Neural cell (in vitro differentiated cells): ENCODE measurements at regions not wholly inside any gene's neighbourhood (a gene's known extent, or its start where the extent isn't known, plus 50 kb on each side); places are given as distances from the start of the nearest gene placed in this dataset.

ENCODE experiments used
- H2AFZ ChIP-seq: fragments of 200-600, 300-800 bp; sonication (generic), shearing (Covaris generic); 2 replicates; pipeline ENCODE4 v1.6.0; 2014; ENCODE audit warnings: low read depth, mild to moderate bottlenecking, antibody characterized with exemption, low read length, moderate library complexity
- H3F3A ChIP-seq: fragments of 200-600 bp; shearing (Covaris generic); 2 replicates; pipeline ENCODE4 v1.6.1; 2016; ENCODE audit warnings: mild to moderate bottlenecking, moderate library complexity, mixed read lengths, antibody characterized with exemption, low read length; ENCODE audit not compliant: insufficient read depth, poor library complexity, severe bottlenecking
- H3K27ac ChIP-seq: fragments of 200-600, 300-800 bp; sonication (generic), shearing (Covaris generic); 2 replicates; pipeline ENCODE4 v1.5.1; 2014; ENCODE audit warnings: mild to moderate bottlenecking, low read length, moderate library complexity
- H3K27me3 ChIP-seq: fragments of 300-800, 200-600 bp; sonication (generic), shearing (Covaris generic); 2 replicates; pipeline ENCODE4 v1.6.0; 2014; ENCODE audit warnings: mild to moderate bottlenecking, low read depth, low read length, moderate library complexity; ENCODE audit not compliant: insufficient read depth
- H3K36me3 ChIP-seq: fragments of 300-800, 200-600 bp; sonication (generic), shearing (Covaris generic); 2 replicates; pipeline ENCODE4 v1.5.1; 2014; ENCODE audit warnings: mild to moderate bottlenecking, antibody characterized with exemption, low read length, moderate library complexity; ENCODE audit not compliant: insufficient read depth
- H3K4me2 ChIP-seq: fragments of 300-800, 200-600 bp; sonication (generic), shearing (Covaris generic); 2 replicates; pipeline ENCODE4 v1.6.0; 2014; ENCODE audit warnings: mild to moderate bottlenecking, low read length
- H3K4me3 ChIP-seq: fragments of 300-800, 200-600 bp; sonication (generic), shearing (Covaris generic); 2 replicates; pipeline ENCODE4 v1.5.1; 2014; ENCODE audit warnings: mild to moderate bottlenecking, low read length, moderate library complexity
- H3K79me2 ChIP-seq: fragments of 200-600 bp; shearing (Covaris generic); replicated peaks from 2 replicates; pipeline ENCODE4 v1.6.0; 2014; ENCODE audit warnings: mild to moderate bottlenecking, low read length, moderate library complexity; ENCODE audit not compliant: insufficient read depth
- H3K9ac ChIP-seq: fragments of 300-800, 200-600 bp; sonication (generic), shearing (Covaris generic); 2 replicates; pipeline ENCODE4 v1.6.1; 2016; ENCODE audit warnings: mild to moderate bottlenecking, low read length, mixed read lengths
- H3K9me2 ChIP-seq: fragments of 200-600 bp; shearing (Covaris generic); 2 replicates; pipeline ENCODE4 v1.6.1; 2016; ENCODE audit warnings: mild to moderate bottlenecking, low read length, mixed read lengths; ENCODE audit not compliant: insufficient read depth
- H3K9me3 ChIP-seq: fragments of 200-600, 300-800 bp; sonication (generic), shearing (Covaris generic); 2 replicates; pipeline ENCODE4 v1.6.1; 2016; ENCODE audit warnings: mild to moderate bottlenecking, mixed run types, low read length, moderate library complexity, mixed read lengths
- H4K20me1 ChIP-seq: fragments of 200-600 bp; shearing (Covaris generic); 2 replicates; pipeline ENCODE4 v1.6.1; 2016; ENCODE audit warnings: mild to moderate bottlenecking, mixed run types; ENCODE audit not compliant: insufficient read depth
- CTCF ChIP-seq: fragments of 450-650 bp; IDR thresholded peaks from 2 replicates; pipeline ENCODE4 v1.5.1; 2014; ENCODE audit warnings: antibody characterized with exemption, mild to moderate bottlenecking, moderate library complexity; ENCODE audit not compliant: poor library complexity, severe bottlenecking
- EP300 ChIP-seq: fragments of 450-650 bp; conservative IDR thresholded peaks from 2 replicates; pipeline ENCODE4 v1.6.1; 2014; ENCODE audit warnings: antibody characterized with exemption, mild to moderate bottlenecking, moderate library complexity; ENCODE audit not compliant: poor library complexity, severe bottlenecking
- EZH2 ChIP-seq: fragments of 200-600, 300-800 bp; shearing (Covaris generic), sonication (generic); IDR thresholded peaks from 2 replicates; pipeline ENCODE4 v1.6.1; 2014; ENCODE audit warnings: antibody characterized with exemption, low read length, borderline replicate concordance, mild to moderate bottlenecking; ENCODE audit not compliant: insufficient read depth, poor library complexity, severe bottlenecking
- MXI1 ChIP-seq: fragments of 450-650 bp; conservative IDR thresholded peaks from 2 replicates; pipeline ENCODE4 v1.6.1; 2014; ENCODE audit warnings: antibody characterized with exemption, mild to moderate bottlenecking; ENCODE audit not compliant: poor library complexity, severe bottlenecking
- POLR2AphosphoS5 ChIP-seq: IDR thresholded peaks from 2 replicates; pipeline ENCODE4 v1.6.1; 2012
- RAD21 ChIP-seq: fragments of 450-650 bp; conservative IDR thresholded peaks from 2 replicates; pipeline ENCODE4 v1.6.1; 2014; ENCODE audit warnings: antibody characterized with exemption, mild to moderate bottlenecking, moderate library complexity
- SMC3 ChIP-seq: fragments of 450-650 bp; conservative IDR thresholded peaks from 2 replicates; pipeline ENCODE4 v1.6.1; 2014; ENCODE audit warnings: antibody characterized with exemption, mild to moderate bottlenecking, moderate library complexity; ENCODE audit not compliant: poor library complexity
- TAF1 ChIP-seq: IDR thresholded peaks from 2 replicates; pipeline ENCODE4 v1.6.1; 2012; ENCODE audit warnings: low read depth
- TF ChIP-seq, protein P1 (sequence below): IDR thresholded peaks from 2 replicates; pipeline ENCODE4 v1.6.1; 2012; ENCODE audit warnings: borderline replicate concordance

GRCh38 chr10:35765996-35766395, 123.9 kb upstream of the FZD8 start:
- no peaks in the 10 kb centered on the region for H4K20me1 ChIP-seq
- no peaks in the 10 kb centered on the region for H3K27me3 ChIP-seq
- H3K27ac ChIP-seq = no peak overlapping the region
- no peaks in the 10 kb centered on the region for H3F3A ChIP-seq
- H3K79me2 ChIP-seq = no peaks in the 10 kb centered on the region
- no peak overlapping the region for H3K4me2 ChIP-seq
- H3K9me3 ChIP-seq = no peaks in the 10 kb centered on the region
- H3K9me2 ChIP-seq = no peaks in the 10 kb centered on the region
- no peaks in the 10 kb centered on the region for H3K36me3 ChIP-seq
- H3K9ac ChIP-seq = no peak overlapping the region
- H3K4me3 ChIP-seq = no peak overlapping the region
- TF ChIP-seq EZH2 (no peak), MXI1 (no peak), EP300 (no peak), POLR2AphosphoS5 (no peak), TAF1 (no peak), RAD21 (no peak), SMC3 (no peak)
- TF ChIP-seq, protein P1, sequence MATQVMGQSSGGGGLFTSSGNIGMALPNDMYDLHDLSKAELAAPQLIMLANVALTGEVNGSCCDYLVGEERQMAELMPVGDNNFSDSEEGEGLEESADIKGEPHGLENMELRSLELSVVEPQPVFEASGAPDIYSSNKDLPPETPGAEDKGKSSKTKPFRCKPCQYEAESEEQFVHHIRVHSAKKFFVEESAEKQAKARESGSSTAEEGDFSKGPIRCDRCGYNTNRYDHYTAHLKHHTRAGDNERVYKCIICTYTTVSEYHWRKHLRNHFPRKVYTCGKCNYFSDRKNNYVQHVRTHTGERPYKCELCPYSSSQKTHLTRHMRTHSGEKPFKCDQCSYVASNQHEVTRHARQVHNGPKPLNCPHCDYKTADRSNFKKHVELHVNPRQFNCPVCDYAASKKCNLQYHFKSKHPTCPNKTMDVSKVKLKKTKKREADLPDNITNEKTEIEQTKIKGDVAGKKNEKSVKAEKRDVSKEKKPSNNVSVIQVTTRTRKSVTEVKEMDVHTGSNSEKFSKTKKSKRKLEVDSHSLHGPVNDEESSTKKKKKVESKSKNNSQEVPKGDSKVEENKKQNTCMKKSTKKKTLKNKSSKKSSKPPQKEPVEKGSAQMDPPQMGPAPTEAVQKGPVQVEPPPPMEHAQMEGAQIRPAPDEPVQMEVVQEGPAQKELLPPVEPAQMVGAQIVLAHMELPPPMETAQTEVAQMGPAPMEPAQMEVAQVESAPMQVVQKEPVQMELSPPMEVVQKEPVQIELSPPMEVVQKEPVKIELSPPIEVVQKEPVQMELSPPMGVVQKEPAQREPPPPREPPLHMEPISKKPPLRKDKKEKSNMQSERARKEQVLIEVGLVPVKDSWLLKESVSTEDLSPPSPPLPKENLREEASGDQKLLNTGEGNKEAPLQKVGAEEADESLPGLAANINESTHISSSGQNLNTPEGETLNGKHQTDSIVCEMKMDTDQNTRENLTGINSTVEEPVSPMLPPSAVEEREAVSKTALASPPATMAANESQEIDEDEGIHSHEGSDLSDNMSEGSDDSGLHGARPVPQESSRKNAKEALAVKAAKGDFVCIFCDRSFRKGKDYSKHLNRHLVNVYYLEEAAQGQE = no peak
- H2AFZ ChIP-seq = no peak overlapping the region

GRCh38 chr10:35765066-35765527, 123.0 kb upstream of the FZD8 start:
- Histone ChIP-seq H3K27ac (no peak overlapping the region), H3K27me3 (no peaks in the 10 kb centered on the region), H3K4me2 (no peak overlapping the region), H3K79me2 (no peaks in the 10 kb centered on the region), H3K4me3 (no peak overlapping the region), H3F3A (no peaks in the 10 kb centered on the region), H3K36me3 (no peaks in the 10 kb centered on the region), H2AFZ (no peak overlapping the region), H3K9me2 (no peaks in the 10 kb centered on the region), H4K20me1 (no peaks in the 10 kb centered on the region), H3K9ac (no peak overlapping the region), H3K9me3 (no peaks in the 10 kb centered on the region)
- no peak for TF ChIP-seq SMC3

DNA sequence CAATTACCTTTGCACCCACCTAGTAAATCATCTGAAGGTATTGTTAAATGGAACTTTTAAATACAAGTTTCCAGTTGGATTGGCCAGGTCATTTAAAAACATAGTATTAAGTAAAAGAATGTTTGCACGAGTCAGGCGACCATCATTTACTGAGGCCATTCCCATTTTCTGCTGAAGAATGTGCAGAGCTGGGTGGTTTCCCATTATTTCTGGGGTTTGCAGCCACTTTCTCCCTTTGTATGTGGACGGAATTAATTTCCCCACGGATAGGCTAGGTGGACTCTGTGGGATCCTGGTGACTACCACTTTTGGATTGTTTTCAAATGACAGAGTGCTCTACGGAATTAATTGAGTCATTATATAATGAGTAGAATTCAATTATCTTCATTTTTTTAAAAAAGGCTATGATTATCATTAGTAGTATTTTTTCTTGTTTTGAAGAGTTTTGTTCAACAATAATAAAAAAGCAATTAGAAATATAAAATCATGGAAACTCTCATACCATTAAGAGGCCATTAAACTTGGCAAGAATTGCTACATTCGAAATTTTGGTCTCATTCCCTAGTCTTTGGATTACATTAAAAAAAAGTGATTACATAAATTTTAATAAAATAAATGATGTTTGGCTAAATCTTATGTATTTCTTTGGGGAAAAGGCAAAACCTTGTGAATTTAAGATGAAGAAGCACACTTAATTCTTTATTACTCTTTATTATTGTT, 120.4 kb upstream of the FZD8 start:
- Histone ChIP-seq H3K9me2 (no peaks in the 10 kb centered on the region), H3K4me2 (no peak overlapping the region), H3K27me3 (no peaks in the 10 kb centered on the region), H3K9ac (no peak overlapping the region), H3K9me3 (no peaks in the 10 kb centered on the region), H4K20me1 (no peaks in the 10 kb centered on the region), H2AFZ (no peak overlapping the region), H3K27ac (no peak overlapping the region), H3K36me3 (no peaks in the 10 kb centered on the region), H3F3A (no peaks in the 10 kb centered on the region), H3K4me3 (no peak overlapping the region), H3K79me2 (no peaks in the 10 kb centered on the region)
- no peak for TF ChIP-seq TAF1
- TF ChIP-seq MXI1 = no peak
- no peak for TF ChIP-seq CTCF
- TF ChIP-seq SMC3 = no peak
- TF ChIP-seq, protein P1 = no peak
- TF ChIP-seq EZH2 = no peak
